GM23338 (cell line): ENCODE measurements at regions not wholly inside any gene's neighbourhood (a gene's known extent, or its start where the extent isn't known, plus 50 kb on each side); places are given as distances from the start of the nearest gene placed in this dataset.

Experiments used
- ATAC-seq: fragments of 200-7000 bp; cut with Tn5 transposase; 3 replicates; pipeline ENCODE4 v1.9.1; 2020
- DNase-seq: peaks from one replicate; pipeline ENCODE4 v3.0.0-alpha.2; 2015; ENCODE audit warnings: low spot score
- H2AFZ ChIP-seq: fragments of 200-600 bp; sonication (generic); 2 replicates; pipeline ENCODE4 v1.8.0; 2016; ENCODE audit warnings: antibody characterized with exemption, mild to moderate bottlenecking, moderate library complexity
- H3F3A ChIP-seq: fragments of 200-600 bp; sonication (generic); replicated peaks from 2 replicates; pipeline ENCODE4 v1.8.0; 2017; ENCODE audit warnings: antibody characterized with exemption, mixed run types, low read depth
- H3K27ac ChIP-seq: fragments of 200-600 bp; sonication (generic); 2 replicates; pipeline ENCODE4 v1.6.1; 2016; ENCODE audit warnings: low read depth
- H3K27me3 ChIP-seq: fragments of 200-600 bp; sonication (generic); 2 replicates; pipeline ENCODE4 v1.8.0; 2016; ENCODE audit warnings: mild to moderate bottlenecking, mixed run types, moderate library complexity; ENCODE audit not compliant: insufficient read depth
- H3K36me3 ChIP-seq: fragments of 200-600 bp; sonication (generic); 2 replicates; pipeline ENCODE4 v1.8.0; 2016; ENCODE audit warnings: mild to moderate bottlenecking; ENCODE audit not compliant: insufficient read depth
- H3K4me1 ChIP-seq: fragments of 200-600 bp; sonication (generic); 2 replicates; pipeline ENCODE4 v1.8.0; 2016; ENCODE audit warnings: mild to moderate bottlenecking, moderate library complexity; ENCODE audit not compliant: insufficient read depth
- H3K4me2 ChIP-seq: fragments of 200-600 bp; sonication (generic); 2 replicates; pipeline ENCODE4 v1.7.1; 2017; ENCODE audit warnings: mixed run types
- H3K4me3 ChIP-seq: fragments of 200-600 bp; sonication (generic); 2 replicates; pipeline ENCODE4 v1.6.1; 2016; ENCODE audit warnings: mixed run types
- H3K79me2 ChIP-seq: fragments of 200-600 bp; sonication (generic); replicated peaks from 2 replicates; pipeline ENCODE4 v1.8.0; 2017; ENCODE audit warnings: mild to moderate bottlenecking; ENCODE audit not compliant: insufficient read depth
- H3K9me2 ChIP-seq: fragments of 200-600 bp; sonication (generic); 2 replicates; pipeline ENCODE4 v1.8.0; 2017; ENCODE audit not compliant: insufficient read depth
- H4K20me1 ChIP-seq: fragments of 200-600 bp; sonication (generic); replicated peaks from 2 replicates; pipeline ENCODE4 v1.8.0; 2017; ENCODE audit warnings: mild to moderate bottlenecking; ENCODE audit not compliant: insufficient read depth
- H3K27ac Mint-ChIP-seq: 2 replicates; pipeline ENCODE4 v1.8.0; 2020; ENCODE audit warnings: inconsistent platforms, mild to moderate bottlenecking, moderate library complexity, mixed read lengths
- H3K27me3 Mint-ChIP-seq: 3 replicates; pipeline ENCODE4 v1.8.0; 2022; ENCODE audit warnings: low read depth, mild to moderate bottlenecking, moderate library complexity, mixed read lengths, inconsistent platforms; ENCODE audit not compliant: insufficient read depth, poor library complexity
- H3K36me3 Mint-ChIP-seq: 3 replicates; pipeline ENCODE4 v1.8.0; 2021; ENCODE audit warnings: low read depth, mild to moderate bottlenecking, inconsistent platforms, moderate library complexity, mixed read lengths
- H3K4me1 Mint-ChIP-seq: 3 replicates; pipeline ENCODE4 v1.8.0; 2020; ENCODE audit warnings: mild to moderate bottlenecking, inconsistent platforms, mixed read lengths
- H3K4me3 Mint-ChIP-seq: 3 replicates; pipeline ENCODE4 v1.8.0; 2021; ENCODE audit warnings: moderate library complexity, mild to moderate bottlenecking, inconsistent platforms, mixed read lengths
- H3K9me3 Mint-ChIP-seq: 3 replicates; pipeline ENCODE4 v1.8.0; 2020; ENCODE audit warnings: moderate library complexity, mild to moderate bottlenecking, inconsistent platforms, mixed read lengths
- CREB1 ChIP-seq: fragments of 250-450 bp; sonication (Bioruptor Pico); IDR thresholded peaks from 2 replicates; pipeline ENCODE4 v1.5.0; 2020; ENCODE audit warnings: low read depth, mild to moderate bottlenecking, moderate library complexity
- EZH2 ChIP-seq: fragments of 200-600 bp; sonication (generic); IDR thresholded peaks from one replicate; pipeline ENCODE4 v1.8.0; 2017; ENCODE audit warnings: antibody characterized with exemption, mild to moderate bottlenecking, low read depth; ENCODE audit not compliant: unreplicated experiment
- EZH2phosphoT487 ChIP-seq: fragments of 200-600 bp; sonication (generic); IDR thresholded peaks from one replicate; pipeline ENCODE4 v1.8.1; 2018; ENCODE audit warnings: antibody characterized with exemption; ENCODE audit not compliant: unreplicated experiment
- JUNB ChIP-seq: IDR thresholded peaks from one replicate; pipeline ENCODE4 v1.6.1; 2016; ENCODE audit warnings: antibody characterized with exemption; ENCODE audit not compliant: unreplicated experiment
- NANOG ChIP-seq: IDR thresholded peaks from 2 replicates; pipeline ENCODE4 v1.6.1; 2016; ENCODE audit warnings: antibody characterized with exemption, borderline replicate concordance
- POLR2AphosphoS5 ChIP-seq: IDR thresholded peaks from 2 replicates; pipeline ENCODE4 v1.6.1; 2016; ENCODE audit warnings: antibody characterized with exemption, low read depth
- STAT1 ChIP-seq: IDR thresholded peaks from one replicate; pipeline ENCODE4 v1.6.1; 2016; ENCODE audit warnings: antibody characterized with exemption; ENCODE audit not compliant: unreplicated experiment
- ZNF114 ChIP-seq: fragments of 250-450 bp; sonication (Bioruptor Pico); IDR thresholded peaks from 2 replicates; pipeline ENCODE4 v1.5.0; 2020; ENCODE audit warnings: mild to moderate bottlenecking, moderate library complexity
- ZNF331 ChIP-seq: fragments of 250-450 bp; sonication (Bioruptor Pico); IDR thresholded peaks from 2 replicates; pipeline ENCODE4 v1.5.0; 2020; ENCODE audit warnings: low read depth, mild to moderate bottlenecking, moderate library complexity
- TF ChIP-seq, protein P1 (sequence below), 2 experiments: fragments of 200-600 bp in 1 of 2; sonication (generic) in 1 of 2; conservative IDR thresholded peaks; 2 replicates each; pipeline versions ENCODE4 v1.5.1 to v1.6.1; 2016 to 2017; ENCODE audit warnings: antibody characterized with exemption in 2 of 2, low read depth in 2 of 2, mild to moderate bottlenecking in 2 of 2, moderate library complexity in 1 of 2
- TF ChIP-seq, protein P2 (sequence below): IDR thresholded peaks from 2 replicates; pipeline ENCODE4 v1.6.1; 2016; ENCODE audit warnings: antibody characterized with exemption
- TF ChIP-seq, protein P3 (sequence below): IDR thresholded peaks from one replicate; pipeline ENCODE4 v1.6.1; 2018; ENCODE audit warnings: antibody characterized with exemption; ENCODE audit not compliant: unreplicated experiment

DNA sequence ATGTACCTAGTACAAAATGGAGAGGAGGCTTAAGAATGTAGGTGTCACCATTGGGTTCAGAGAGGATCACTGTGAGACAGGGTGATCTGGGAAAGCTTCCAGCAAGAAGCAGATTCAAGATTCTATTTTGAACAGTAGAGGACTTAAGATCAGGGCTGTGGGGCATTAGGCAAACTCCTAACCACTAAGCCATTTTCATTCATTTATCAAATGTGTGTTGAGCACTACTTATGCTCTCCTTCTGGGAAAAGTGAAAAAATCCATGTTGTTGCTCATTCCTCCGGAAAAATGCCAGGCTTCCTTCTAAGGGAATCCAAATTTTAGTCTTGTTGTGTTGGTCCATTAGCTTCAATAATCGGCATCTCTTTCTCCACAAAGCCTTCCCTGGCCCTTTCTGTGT lies 163.4 kb downstream of the NUAK1 start (continued):
- TF ChIP-seq, protein P1, sequence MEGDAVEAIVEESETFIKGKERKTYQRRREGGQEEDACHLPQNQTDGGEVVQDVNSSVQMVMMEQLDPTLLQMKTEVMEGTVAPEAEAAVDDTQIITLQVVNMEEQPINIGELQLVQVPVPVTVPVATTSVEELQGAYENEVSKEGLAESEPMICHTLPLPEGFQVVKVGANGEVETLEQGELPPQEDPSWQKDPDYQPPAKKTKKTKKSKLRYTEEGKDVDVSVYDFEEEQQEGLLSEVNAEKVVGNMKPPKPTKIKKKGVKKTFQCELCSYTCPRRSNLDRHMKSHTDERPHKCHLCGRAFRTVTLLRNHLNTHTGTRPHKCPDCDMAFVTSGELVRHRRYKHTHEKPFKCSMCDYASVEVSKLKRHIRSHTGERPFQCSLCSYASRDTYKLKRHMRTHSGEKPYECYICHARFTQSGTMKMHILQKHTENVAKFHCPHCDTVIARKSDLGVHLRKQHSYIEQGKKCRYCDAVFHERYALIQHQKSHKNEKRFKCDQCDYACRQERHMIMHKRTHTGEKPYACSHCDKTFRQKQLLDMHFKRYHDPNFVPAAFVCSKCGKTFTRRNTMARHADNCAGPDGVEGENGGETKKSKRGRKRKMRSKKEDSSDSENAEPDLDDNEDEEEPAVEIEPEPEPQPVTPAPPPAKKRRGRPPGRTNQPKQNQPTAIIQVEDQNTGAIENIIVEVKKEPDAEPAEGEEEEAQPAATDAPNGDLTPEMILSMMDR (conservative IDR thresholded peaks at IDR 0.05; ENCODE audit: low read depth in 2 of 2) = no peak
- TF ChIP-seq ZNF114 = no peak
- no peak for TF ChIP-seq STAT1
- no peak for TF ChIP-seq CREB1 (CRISPR knock-in tag)
- TF ChIP-seq, protein P2, sequence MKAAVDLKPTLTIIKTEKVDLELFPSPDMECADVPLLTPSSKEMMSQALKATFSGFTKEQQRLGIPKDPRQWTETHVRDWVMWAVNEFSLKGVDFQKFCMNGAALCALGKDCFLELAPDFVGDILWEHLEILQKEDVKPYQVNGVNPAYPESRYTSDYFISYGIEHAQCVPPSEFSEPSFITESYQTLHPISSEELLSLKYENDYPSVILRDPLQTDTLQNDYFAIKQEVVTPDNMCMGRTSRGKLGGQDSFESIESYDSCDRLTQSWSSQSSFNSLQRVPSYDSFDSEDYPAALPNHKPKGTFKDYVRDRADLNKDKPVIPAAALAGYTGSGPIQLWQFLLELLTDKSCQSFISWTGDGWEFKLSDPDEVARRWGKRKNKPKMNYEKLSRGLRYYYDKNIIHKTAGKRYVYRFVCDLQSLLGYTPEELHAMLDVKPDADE = no peak
- no peak for TF ChIP-seq EZH2
- no peak for TF ChIP-seq POLR2AphosphoS5
- no peak for TF ChIP-seq EZH2phosphoT487
- TF ChIP-seq, protein P3, sequence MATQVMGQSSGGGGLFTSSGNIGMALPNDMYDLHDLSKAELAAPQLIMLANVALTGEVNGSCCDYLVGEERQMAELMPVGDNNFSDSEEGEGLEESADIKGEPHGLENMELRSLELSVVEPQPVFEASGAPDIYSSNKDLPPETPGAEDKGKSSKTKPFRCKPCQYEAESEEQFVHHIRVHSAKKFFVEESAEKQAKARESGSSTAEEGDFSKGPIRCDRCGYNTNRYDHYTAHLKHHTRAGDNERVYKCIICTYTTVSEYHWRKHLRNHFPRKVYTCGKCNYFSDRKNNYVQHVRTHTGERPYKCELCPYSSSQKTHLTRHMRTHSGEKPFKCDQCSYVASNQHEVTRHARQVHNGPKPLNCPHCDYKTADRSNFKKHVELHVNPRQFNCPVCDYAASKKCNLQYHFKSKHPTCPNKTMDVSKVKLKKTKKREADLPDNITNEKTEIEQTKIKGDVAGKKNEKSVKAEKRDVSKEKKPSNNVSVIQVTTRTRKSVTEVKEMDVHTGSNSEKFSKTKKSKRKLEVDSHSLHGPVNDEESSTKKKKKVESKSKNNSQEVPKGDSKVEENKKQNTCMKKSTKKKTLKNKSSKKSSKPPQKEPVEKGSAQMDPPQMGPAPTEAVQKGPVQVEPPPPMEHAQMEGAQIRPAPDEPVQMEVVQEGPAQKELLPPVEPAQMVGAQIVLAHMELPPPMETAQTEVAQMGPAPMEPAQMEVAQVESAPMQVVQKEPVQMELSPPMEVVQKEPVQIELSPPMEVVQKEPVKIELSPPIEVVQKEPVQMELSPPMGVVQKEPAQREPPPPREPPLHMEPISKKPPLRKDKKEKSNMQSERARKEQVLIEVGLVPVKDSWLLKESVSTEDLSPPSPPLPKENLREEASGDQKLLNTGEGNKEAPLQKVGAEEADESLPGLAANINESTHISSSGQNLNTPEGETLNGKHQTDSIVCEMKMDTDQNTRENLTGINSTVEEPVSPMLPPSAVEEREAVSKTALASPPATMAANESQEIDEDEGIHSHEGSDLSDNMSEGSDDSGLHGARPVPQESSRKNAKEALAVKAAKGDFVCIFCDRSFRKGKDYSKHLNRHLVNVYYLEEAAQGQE = no peak
- no peak for TF ChIP-seq NANOG

DNA sequence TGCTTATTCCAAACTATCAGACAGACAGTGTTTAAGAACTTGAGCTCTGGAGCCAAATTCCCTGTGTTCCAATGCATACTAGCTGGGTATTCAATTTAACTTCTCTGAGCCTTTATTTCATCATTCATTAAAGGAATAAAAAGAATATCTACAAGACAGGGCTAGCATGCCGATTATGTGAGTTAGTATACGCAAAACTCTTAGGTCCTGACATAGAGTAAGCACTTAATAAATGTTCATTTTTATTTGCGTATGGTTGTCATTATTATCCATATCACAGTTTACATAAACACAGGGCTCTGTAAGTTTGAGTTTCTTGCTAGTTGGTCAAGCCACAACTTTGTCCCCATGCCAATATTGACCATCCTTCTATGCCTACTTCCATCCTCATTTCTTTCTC lies 161.5 kb downstream of the NUAK1 start:
- ATAC-seq (no peak), DNase-seq (no peak)
- Histone ChIP-seq H2AFZ (no peak overlapping the region), H3F3A (no peaks in the 10 kb centered on the region), H3K36me3 (no peaks in the 10 kb centered on the region), H3K27ac (no peak overlapping the region), H3K27me3 (no peaks in the 10 kb centered on the region), H3K4me2 (no peak overlapping the region), H4K20me1 (no peaks in the 10 kb centered on the region), H3K79me2 (no peaks in the 10 kb centered on the region), H3K9me2 (peaks cover 23% of the 10 kb centered on the region), H3K4me1 (peaks cover 16% of the 10 kb centered on the region), H3K4me3 (no peak overlapping the region)
- Mint-ChIP-seq H3K27ac (no peak overlapping the region), H3K4me1 (peaks cover 6% of the 10 kb centered on the region; the same call in 2 of the 3 replicates), H3K9me3 (no peaks in the 10 kb centered on the region), H3K4me3 (no peak overlapping the region), H3K36me3 (no peaks in the 10 kb centered on the region), H3K27me3 (peaks cover 8% of the 10 kb centered on the region)
- TF ChIP-seq JUNB (no peak), EZH2 (no peak), POLR2AphosphoS5 (no peak), CREB1 (CRISPR knock-in tag) (no peak), ZNF114 (no peak), STAT1 (no peak), ZNF331 (CRISPR knock-in tag) (no peak)
- TF ChIP-seq, protein P2 = no peak
- TF ChIP-seq, protein P1 (conservative IDR thresholded peaks at IDR 0.05; ENCODE audit: low read depth in 2 of 2) = no peak
